ENCODE measurements at regions not wholly inside any gene's neighbourhood (a gene's known extent, or its start where the extent isn't known, plus 50 kb on each side); places are given as distances from the start of the nearest gene placed in this dataset.

DNA sequence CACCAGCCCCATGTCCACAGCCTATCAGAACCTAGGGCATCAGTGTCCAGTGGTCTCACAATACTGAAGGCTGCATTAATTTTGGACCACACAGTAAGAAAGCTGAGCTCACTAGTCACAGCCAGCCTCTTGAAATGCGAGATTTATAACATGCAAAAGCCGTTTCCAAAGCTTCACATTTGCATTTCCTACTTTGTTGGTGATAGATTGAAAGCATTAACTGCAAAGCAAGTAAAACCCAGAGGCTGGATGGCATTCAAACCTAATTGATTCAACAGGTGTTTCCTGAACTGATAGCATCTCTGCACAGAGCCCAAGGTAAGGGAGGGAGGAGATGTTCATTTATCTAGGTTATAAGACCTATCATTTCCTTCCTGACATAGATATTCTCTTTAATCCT, 410.1 kb downstream of the OMA1 start:
- TF ChIP-seq, protein P1, sequence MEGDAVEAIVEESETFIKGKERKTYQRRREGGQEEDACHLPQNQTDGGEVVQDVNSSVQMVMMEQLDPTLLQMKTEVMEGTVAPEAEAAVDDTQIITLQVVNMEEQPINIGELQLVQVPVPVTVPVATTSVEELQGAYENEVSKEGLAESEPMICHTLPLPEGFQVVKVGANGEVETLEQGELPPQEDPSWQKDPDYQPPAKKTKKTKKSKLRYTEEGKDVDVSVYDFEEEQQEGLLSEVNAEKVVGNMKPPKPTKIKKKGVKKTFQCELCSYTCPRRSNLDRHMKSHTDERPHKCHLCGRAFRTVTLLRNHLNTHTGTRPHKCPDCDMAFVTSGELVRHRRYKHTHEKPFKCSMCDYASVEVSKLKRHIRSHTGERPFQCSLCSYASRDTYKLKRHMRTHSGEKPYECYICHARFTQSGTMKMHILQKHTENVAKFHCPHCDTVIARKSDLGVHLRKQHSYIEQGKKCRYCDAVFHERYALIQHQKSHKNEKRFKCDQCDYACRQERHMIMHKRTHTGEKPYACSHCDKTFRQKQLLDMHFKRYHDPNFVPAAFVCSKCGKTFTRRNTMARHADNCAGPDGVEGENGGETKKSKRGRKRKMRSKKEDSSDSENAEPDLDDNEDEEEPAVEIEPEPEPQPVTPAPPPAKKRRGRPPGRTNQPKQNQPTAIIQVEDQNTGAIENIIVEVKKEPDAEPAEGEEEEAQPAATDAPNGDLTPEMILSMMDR (conservative IDR thresholded peaks at IDR 0.05; ENCODE audit: low read depth, low read length): no peak
- TF ChIP-seq EZH2 (IDR thresholded peaks at IDR 0.05; ENCODE audit: borderline replicate concordance, low read depth, low read length, poor library complexity, severe bottlenecking): no peak
